GM19240 (cell line): ENCODE measurements at regions not wholly inside any gene's neighbourhood (a gene's known extent, or its start where the extent isn't known, plus 50 kb on each side); places are given as distances from the start of the nearest gene placed in this dataset.

ENCODE experiments used
- DNase-seq: peaks from one replicate; pipeline ENCODE4 v3.0.0; 2011; ENCODE audit warnings: low spot score; ENCODE audit not compliant: insufficient read length

DNA sequence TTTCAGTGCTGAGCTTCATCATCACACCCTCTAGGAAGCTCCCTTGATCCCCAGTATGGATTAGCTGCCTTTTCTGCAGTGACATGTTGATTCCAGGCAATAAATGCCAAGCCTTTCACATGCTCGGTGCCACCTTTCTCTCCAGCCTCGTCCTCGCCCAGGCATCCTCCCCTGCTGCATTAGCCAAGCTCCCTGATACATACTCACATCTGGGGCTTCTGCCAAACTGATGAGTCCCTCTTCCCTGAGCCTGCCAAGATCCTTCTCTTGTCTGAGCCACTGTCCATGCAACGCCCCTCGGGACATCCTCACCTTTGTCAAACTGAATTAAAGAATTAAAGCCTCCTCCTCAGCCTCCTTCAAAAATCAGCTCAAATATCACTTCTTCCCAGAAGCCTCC is 538.5 kb upstream of the CDH11 start:
- DNase-seq, result no peak

DNA sequence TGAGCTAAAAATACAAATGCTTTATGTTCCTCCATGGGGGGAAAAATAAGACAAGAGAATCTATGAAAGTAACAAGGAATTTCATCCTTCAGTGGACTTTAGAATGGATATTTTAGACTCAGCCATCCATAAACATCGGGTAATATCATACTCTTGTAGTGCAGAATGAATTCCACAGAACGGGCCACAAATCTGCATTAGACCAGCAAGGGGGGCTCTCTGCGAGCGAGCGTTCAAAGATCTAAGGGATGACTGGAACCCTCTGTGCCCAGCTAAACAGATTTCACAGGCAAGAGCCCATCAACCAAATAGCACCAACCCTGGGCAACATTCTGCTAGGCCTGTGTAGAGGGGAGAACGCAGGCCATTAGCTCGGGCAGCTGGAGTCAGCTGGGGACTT is 537.9 kb upstream of the CDH11 start:
- DNase-seq, result no peak

DNA sequence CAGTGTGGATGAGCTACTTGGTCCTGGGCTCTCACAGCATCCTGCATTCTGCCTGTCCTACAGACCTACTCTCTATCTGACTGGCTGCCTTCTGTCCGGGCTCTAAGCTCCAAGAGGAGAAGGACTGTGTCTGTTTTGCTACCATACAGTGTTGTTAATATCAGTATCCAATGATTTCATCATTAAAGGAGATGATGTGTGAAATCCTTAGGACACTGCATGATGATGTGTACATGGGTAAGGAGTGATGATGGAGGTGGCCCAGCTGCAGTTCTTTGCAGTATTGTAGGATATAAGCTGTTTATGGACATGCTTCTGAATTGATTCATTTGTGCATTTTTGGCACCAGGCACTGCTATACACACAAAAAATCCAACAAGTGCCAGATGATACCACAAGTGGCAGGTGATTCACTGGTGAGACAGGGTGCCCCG is 536.9 kb upstream of the CDH11 start:
- no peak for DNase-seq

DNA sequence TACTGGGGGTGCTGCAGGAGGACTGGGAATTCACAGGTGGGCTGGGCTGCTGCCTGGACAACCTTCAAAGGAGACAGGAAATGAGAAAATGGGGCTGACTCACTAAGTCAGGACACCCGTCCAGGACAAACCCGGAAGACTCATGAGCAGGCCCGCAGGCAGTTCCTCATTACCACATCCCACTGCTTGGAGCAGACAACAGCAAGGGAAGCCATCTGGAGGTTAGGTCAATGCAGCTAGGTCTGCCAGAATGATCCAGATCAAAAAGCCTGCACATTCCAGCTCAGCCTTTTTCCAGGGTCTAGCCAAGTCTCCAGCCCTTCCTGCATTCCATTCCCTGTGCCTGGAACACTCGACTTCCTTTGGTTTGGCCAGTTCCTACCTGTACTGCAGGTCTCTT is 536.5 kb upstream of the CDH11 start:
- DNase-seq, result no peak

DNA sequence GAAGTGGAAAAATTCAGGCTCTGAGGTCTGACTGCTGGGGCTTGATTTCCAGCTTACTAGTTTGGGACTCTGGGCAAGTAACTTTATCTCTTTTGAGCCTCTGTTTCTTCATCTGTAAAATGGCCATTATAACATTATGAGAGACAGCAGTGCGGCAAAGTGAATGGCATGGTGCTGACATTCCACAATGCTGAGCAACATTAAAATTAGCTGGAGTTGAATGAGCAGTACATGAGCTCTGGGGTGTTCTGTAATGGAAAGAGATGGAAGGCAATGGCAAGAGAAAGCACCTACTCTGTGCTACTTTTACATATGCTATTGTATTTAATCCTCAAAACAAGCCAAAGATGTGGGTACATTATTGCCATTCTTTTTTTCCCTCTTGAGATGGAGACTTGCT is 535.7 kb upstream of the CDH11 start:
- DNase-seq, result no peak

DNA sequence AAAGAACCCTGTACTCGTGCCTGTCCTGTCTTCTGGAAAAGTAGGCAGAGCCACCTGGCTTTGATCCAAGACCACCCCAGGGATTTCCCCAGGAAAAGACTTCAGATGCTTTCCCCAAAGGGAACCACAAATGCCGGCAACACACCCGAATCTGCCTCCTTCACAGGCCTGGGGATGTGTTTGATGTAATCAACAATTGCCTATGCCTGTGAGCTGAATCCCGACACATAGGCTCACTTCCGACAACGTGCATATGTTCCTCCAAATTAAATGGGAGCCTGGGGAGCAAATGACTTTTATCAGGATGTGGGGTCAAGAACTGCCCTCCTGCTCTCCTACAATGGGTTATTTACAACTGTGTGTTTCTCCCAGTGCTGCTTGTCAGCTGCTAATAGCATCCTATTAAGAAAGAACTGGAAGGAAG is 535.2 kb upstream of the CDH11 start:
- DNase-seq, result no peak

DNA sequence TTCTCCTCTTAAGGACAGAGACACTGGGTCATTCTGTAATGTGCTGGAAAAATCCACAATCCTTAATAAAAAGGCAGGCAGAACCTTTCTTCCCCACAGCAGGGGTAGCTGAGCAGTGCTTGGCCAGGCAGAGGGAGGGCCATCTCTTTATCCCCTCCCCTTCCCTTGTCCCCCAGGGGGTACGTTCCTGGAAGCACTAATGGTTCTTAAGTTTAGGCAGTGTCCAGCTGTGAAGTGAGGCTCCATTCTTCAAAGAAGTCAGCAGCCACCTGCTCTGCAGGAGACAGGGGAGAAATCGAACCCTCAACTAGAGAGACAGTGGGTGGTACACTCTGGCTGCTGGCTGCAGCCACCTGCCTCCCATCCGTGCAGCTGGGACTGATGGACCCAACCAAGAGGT is 533.9 kb upstream of the CDH11 start:
- no peak for DNase-seq

DNA sequence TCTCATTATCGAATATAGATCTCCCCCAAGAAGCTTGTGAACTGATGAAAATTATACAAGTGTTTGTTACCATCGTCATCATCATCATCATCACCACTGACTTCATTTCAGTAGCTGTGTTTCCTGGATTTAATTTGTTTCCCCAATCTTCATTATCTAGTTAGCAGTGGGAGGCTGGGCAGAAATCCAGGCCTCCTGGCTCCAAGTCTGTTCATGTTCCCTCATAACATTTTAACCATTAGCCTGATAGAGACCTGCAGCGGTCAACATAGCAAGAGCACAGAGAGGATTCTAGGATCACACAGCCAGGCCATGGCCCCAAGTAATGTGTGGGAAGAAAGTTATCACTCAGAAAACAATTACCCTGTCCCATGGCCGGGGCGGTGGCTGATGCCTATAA is 526.2 kb upstream of the CDH11 start:
- DNase-seq, result no peak

DNA sequence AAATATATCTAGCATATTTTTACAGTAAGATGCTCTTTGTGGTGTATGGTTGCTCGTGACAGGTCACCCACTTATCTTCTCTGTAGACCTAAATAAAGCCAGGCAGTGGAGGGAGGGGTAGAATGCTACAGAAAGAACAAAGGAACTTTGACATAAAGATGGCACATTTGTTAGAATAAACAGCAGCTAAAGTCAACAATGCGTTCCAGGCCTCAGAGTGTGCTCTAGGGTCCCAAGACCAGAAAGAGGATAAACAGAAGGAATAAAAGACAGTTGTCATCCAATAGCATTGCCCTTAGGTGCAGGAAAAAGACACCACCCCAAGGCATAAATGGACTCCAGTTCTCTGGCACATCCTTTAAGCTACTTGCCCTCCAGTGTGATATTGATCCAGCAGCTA is 523.0 kb upstream of the CDH11 start:
- DNase-seq, result no peak

DNA sequence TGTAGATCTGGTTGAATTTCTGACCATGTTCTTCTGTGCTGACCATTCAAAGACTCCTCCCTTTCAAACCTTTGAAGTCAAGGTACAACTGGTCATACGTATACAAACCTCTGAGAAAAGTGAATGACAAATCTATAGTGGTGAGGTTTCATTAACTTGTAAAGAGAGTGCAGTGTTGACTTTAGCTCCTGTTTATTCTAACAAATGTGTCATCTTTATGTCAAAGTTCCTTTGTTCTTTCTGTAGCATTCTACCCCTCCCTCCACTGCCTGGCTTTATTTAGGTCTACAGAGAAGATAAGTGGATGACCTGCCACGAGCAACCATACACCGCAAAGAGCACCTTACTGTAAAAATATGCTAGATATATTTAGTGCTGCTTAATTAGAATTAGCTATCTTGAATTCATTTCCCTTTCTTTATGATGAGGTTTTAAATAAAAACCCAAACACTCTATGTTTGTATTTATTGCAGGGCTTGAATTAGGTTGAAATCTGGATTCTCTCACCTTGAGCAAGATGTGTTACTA is 520.0 kb upstream of the CDH11 start:
- DNase-seq, result no peak

DNA sequence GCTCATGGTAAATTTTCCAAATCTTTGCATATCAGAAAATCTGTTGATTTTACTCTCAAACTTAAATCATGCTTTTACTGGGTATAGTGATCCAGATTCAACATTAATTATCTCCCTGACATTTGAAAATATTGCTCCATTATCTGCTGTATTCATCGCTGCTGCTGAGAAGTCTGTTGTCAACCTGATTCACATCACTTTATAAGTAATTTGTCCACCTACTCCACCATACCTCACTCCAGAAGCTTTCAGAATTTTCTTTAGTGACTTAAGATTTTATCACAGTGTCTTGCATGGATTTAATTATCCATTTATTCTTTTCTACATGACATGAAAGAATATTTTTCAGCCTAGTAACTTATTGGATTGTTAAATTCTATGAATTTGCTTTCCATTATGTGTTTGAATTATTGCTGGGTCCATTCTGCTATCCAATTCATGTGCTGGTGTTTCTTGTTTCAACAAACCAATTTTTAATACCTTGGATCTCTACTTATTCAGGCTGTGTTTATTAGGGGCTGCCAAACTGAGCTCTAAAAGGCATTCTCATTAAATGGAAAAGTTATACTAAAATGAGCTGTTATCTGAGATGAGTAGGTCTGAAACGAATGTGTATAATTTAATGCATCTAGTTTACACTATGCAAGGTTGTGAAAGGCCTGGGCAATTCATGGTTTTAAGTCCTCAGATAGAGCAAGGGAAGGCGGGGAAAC is 519.3 kb upstream of the CDH11 start:
- DNase-seq, result no peak

DNA sequence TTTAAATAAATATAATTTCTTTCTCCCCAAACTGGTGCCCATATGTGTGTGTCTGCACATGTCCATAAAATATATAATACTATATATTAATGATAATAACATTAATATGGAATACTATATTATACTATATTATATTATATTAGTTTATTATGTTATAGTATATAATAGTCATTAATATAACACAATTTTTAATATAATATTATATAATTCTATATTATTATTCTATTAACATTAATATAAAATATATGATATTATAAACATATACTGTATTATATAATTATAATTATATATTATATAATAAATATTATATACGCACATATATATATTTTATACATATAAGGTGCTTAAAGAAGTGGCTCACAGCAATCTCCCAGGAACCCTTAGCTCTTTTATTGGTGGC is 513.0 kb upstream of the CDH11 start:
- DNase-seq, result no peak

DNA sequence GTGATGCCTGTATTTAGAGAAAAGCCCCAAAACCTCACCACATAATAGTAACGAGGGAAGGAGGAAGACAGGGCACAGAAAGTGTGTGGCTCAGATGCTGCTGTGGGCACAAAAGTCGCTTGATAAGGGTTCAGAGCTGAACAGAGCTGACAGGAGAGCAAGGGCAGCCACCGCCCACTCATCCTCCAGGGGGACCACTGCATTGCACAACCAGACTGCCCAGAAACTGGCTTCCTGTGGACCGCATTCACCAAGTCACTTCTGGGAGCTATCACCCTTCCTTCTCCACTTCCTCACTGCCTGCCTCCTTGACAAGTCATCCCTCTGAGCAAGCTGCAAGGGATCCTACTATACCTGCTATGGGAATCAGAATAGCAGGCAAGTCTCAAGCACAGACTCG is 512.4 kb upstream of the CDH11 start:
- no peak for DNase-seq

DNA sequence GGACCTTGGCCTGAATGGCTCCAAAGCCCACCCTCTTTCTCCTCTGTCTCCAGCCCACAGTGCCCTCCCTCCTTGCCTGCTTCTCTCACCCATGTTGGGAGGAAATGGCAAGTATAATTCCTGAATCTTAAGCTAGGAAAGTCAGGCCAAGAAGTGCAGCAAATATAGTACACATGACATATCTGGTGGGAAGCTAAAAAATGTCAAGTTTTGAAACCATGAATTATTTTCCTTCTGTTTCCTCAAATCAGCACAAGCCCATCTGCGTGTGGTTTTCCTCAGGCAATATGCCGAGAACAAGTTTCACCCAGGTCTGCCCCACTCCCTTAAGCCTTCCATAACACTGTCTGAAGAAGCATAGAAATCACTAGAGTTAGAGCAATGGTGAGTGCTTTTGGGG is 502.8 kb upstream of the CDH11 start:
- no peak for DNase-seq

DNA sequence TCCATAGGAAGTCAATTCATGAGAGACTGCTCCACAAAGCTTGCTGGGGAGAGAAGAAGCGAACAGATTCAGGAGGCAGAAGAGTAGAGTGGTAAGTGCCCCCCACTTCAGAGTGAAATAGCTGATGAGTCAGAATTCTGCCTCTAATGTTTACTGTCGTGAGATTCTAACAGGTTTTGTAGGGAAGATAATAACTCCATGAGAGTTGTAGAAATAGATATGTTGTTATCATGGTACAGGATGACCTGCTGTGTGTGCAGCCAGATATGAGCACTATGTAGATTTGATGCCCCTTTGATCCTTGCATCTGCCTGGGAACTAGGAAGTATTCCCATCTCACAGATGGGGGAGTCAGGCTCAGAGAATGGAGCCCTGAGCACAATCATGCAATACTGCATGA is 502.4 kb upstream of the CDH11 start:
- no peak for DNase-seq

DNA sequence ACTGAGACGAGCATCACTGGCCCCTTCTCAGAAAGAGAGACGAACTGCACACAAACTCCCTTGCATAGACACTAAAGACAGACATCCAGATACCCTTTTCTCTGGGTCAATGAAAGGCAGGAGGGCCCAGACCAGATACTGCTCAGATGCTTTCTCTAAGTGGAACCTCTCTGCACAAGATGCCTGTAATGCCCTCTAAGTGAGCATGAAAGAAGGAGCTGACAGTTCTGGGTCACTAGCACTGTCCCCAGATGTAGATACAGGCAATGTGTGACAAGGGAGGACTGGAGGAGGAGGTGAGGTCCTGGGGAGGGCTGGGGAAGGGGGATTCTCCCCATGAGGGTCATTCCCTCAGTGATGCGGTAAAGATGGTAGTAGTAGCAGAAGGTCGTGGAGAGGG is 501.0 kb upstream of the CDH11 start:
- no peak for DNase-seq

DNA sequence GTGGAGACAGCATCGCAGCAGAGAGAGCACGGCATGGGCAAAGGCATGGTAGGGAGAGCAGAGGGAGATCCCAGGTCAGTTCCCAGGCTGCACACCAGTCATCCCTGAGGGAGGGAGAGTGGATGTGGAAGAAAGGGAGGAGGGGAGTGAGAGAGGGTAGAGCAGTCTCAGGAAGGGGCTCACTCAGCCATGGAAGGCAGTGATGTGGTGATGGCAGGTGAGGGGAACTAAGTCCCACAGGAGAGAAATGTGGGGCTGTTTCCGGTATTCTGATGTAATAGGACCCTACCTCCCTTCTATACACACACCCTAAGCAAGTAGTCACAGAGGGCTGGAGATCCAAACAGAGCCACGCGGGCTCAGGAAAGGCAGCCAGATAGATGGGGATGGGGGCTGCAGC is 500.3 kb upstream of the CDH11 start:
- DNase-seq, result no peak

DNA sequence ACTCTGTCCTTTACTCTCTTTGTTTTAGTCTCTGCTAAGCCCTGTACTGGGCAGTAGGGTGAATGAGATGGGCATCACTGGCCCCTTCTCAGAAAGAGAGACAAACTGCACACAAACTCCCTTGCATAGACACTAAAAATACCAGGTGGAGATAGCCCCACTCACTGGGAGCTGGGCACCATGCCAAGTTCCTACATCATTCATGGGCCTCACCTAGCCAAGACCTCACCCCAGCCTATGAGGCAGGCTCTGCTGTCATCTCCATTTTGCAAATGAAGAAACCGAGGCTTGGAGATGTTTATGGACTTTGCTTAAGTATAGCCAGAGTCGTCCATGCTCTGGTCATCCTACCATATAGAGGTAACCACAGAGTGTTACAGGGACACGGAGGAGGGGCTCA is 499.8 kb upstream of the CDH11 start:
- no peak for DNase-seq

DNA sequence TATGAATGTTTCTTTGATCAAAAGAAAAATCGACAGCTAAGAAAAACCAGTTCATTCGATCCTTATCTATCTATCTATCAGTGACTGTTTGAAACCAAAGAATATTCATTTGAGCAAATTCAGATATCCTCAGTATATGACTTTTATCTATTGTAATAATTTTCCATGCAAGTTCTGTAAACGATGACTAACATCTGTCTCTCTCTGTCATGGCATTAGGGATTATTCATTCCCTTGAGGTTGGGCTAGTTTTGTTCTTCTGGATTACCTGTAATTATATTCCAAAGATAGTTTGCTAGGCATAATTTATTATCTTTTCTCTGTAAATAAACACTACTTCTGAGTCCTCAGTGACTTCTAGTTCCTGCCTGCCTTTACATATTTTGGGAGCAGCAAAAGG is 497.7 kb upstream of the CDH11 start:
- no peak for DNase-seq

DNA sequence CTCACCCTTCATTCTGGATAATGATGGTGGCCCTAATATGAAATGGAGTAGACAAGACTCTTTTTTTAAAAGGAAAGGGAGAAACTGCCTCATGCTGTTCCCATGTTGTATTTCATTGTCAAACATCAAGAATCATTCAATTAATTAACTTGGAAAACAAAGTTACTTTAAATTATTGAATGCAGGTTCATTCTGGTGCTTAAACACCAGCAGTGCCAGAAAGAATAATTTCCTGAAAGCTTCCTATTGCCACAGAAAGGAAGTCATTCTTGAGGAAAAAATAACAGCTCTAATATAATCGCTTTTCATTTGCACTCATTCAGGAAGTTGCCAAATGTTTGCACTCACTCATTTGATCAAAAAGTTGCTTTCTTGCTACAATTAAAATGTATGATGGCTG is 497.1 kb upstream of the CDH11 start:
- no peak for DNase-seq

DNA sequence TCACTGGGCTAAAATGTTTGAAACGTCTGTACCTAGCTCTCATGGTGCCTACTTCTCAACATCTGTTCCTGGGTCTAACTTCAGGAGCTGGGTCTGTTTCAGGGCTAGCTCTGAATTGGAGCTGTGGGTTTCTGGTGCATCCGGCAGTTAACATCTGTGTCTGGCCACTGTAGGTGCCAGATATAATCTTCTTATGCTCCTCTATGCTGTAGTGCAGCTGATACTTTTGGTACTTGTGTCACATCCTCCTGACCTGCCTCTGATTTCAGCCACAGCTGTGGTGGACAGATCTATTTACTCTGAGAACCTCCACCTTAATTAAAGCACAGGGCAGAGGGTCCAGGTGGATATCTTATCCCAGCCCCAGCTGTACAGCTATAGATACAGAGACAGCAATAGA is 496.5 kb upstream of the CDH11 start:
- no peak for DNase-seq

DNA sequence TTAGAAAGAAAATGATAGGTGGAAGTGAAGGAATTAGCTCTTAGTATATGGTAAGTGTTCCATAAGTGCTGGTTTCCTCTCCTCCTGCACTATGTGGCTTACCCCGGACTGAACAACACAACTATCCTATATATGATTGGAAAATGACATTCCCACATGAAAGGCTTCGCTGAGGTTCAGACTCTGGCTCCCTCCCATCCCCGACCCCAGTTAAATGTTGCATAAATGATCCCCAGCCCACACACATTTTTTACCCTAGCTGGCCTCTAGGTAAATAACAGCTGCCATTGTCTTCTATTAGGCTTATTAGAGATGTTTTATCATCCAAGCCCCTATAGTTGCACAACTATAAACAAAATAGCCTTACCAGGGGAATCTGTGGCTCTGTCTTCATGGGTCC is 495.6 kb upstream of the CDH11 start:
- DNase-seq, result no peak

DNA sequence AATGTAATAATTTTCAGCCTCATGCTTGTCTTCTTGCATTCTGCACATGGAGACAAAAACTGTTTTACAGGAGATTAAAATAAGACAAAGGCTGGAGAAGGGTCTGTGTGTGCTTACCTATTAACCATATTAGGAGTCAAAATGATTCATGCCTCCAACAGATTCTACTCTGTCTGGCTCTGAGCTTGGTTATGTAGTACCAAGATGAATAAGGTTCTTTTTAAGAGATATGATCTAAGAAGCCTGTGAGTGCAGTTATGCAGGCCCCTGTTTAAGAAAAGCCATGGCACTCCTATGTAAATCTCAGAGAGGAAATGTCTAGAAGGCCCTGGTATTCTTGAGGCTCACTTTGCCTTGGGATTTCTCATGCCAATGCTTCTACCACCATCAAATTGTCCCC is 486.6 kb upstream of the CDH11 start:
- no peak for DNase-seq

DNA sequence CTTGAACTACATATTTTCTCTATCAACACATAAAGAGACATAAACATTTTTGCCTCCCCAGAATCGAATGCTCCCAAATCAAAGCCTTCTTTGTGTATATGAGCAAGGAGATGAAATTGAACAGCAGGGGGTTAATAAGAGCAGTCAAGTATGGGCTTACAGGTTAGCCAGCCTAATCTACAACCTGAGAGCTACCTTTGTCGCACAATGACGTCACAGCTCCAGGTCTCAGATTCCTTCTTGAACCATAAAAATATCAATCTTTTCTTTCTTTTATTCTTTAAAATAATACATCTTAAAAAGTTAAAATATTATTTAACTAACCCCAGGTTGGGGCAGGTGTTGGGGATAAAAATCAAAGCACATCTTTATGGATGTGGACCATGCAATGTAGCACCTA is 482.9 kb upstream of the CDH11 start:
- DNase-seq, result no peak
